GM21619 (cell line): ENCODE measurements at regions not wholly inside any gene's neighbourhood (a gene's known extent, or its start where the extent isn't known, plus 50 kb on each side); places are given as distances from the start of the nearest gene placed in this dataset.

Experiments used
- ATAC-seq: cut with Tn5 transposase; IDR thresholded peaks from one replicate; pipeline ENCODE4 v1.9.1; 2021; ENCODE audit not compliant: unreplicated experiment

GRCh38 chr3:44015170-44015569, 226.5 kb upstream of the TOPAZ1 start:
- ATAC-seq = no peak

- ATAC-seq = no peak
Observed at GRCh38 chr3:44016818-44017217, 224.9 kb upstream of the TOPAZ1 start.

GRCh38 chr3:44018926-44019325, 222.8 kb upstream of the TOPAZ1 start:
- no peak for ATAC-seq

- no peak for ATAC-seq
Observed at GRCh38 chr3:44019736-44020135, 221.9 kb upstream of the TOPAZ1 start.

GRCh38 chr3:44020143-44020542, 221.5 kb upstream of the TOPAZ1 start:
- ATAC-seq = no peak

GRCh38 chr3:44021651-44022594, 219.8 kb upstream of the TOPAZ1 start:
- no peak for ATAC-seq

- no peak for ATAC-seq
Observed at GRCh38 chr3:44023961-44024593, 217.6 kb upstream of the TOPAZ1 start.

- ATAC-seq = no peak
Observed at GRCh38 chr3:44026220-44026865, 215.3 kb upstream of the TOPAZ1 start.

GRCh38 chr3:44029100-44029499, 212.6 kb upstream of the TOPAZ1 start:
- no peak for ATAC-seq

GRCh38 chr3:44030285-44030684, 211.4 kb upstream of the TOPAZ1 start:
- ATAC-seq = no peak

- no peak for ATAC-seq
Observed at GRCh38 chr3:44030687-44031305, 210.9 kb upstream of the TOPAZ1 start.

GRCh38 chr3:44031387-44032380, 210.0 kb upstream of the TOPAZ1 start:
- ATAC-seq = no peak

GRCh38 chr3:44032487-44032886, 209.2 kb upstream of the TOPAZ1 start:
- ATAC-seq = no peak

GRCh38 chr3:44033123-44033522, 208.6 kb upstream of the TOPAZ1 start:
- ATAC-seq = no peak

- ATAC-seq = no peak
Observed at GRCh38 chr3:44036850-44037249, 204.8 kb upstream of the TOPAZ1 start.

- no peak for ATAC-seq
Observed at GRCh38 chr3:44039006-44039405, 202.7 kb upstream of the TOPAZ1 start.

GRCh38 chr3:44041726-44042125, 200.0 kb upstream of the TOPAZ1 start:
- no peak for ATAC-seq

- no peak for ATAC-seq
Observed at GRCh38 chr3:44042772-44043171, 198.9 kb upstream of the TOPAZ1 start.

- peak; percentile 91 for ATAC-seq
Observed at GRCh38 chr3:44045476-44046275, 196.0 kb upstream of the TOPAZ1 start.
